Fibroblast of skin of back (primary cell): ENCODE measurements at regions not wholly inside any gene's neighbourhood (a gene's known extent, or its start where the extent isn't known, plus 50 kb on each side); places are given as distances from the start of the nearest gene placed in this dataset.

Experiments
- DNase-seq: peaks from one replicate; pipeline ENCODE4 v3.0.0-alpha.2; 2013

- DNase-seq: no peak
Measured at GRCh38 chr7:70907259-70908247, 224.4 kb upstream of the GALNT17 start.

- no peak for DNase-seq
Measured at GRCh38 chr7:70913924-70914323, 218.0 kb upstream of the GALNT17 start.

GRCh38 chr7:70915067-70915466 is 216.9 kb upstream of the GALNT17 start:
- DNase-seq: no peak

- DNase-seq: no peak
Measured at GRCh38 chr7:70919481-70920073, 212.4 kb upstream of the GALNT17 start.

- DNase-seq: no peak
Measured at GRCh38 chr7:70920876-70921275, 211.1 kb upstream of the GALNT17 start.

GRCh38 chr7:70923181-70923845 is 208.6 kb upstream of the GALNT17 start:
- DNase-seq: peak; percentile 29

GRCh38 chr7:70925411-70926115 is 206.4 kb upstream of the GALNT17 start:
- DNase-seq: no peak

GRCh38 chr7:70926666-70927065 is 205.3 kb upstream of the GALNT17 start:
- no peak for DNase-seq

- no peak for DNase-seq
Measured at GRCh38 chr7:70935311-70935710, 196.6 kb upstream of the GALNT17 start.

- no peak for DNase-seq
Measured at GRCh38 chr7:70935854-70936253, 196.1 kb upstream of the GALNT17 start.

- no peak for DNase-seq
Measured at GRCh38 chr7:70937424-70937823, 194.5 kb upstream of the GALNT17 start.

- DNase-seq: no peak
Measured at GRCh38 chr7:70940597-70940996, 191.3 kb upstream of the GALNT17 start.

GRCh38 chr7:70942791-70943190 is 189.2 kb upstream of the GALNT17 start:
- DNase-seq: no peak

- DNase-seq: no peak
Measured at GRCh38 chr7:70944516-70944915, 187.4 kb upstream of the GALNT17 start.

GRCh38 chr7:70947181-70947580 is 184.8 kb upstream of the GALNT17 start:
- DNase-seq: no peak

- no peak for DNase-seq
Measured at GRCh38 chr7:70949862-70950261, 182.1 kb upstream of the GALNT17 start.

GRCh38 chr7:70951271-70951962 is 180.5 kb upstream of the GALNT17 start:
- no peak for DNase-seq

GRCh38 chr7:70952311-70952710 is 179.6 kb upstream of the GALNT17 start:
- DNase-seq: no peak

- no peak for DNase-seq
Measured at GRCh38 chr7:70953331-70953741, 178.6 kb upstream of the GALNT17 start.

- DNase-seq: no peak
Measured at GRCh38 chr7:70953796-70954195, 178.1 kb upstream of the GALNT17 start.

- no peak for DNase-seq
Measured at GRCh38 chr7:70972693-70973092, 159.3 kb upstream of the GALNT17 start.

- DNase-seq: no peak
Measured at GRCh38 chr7:70975754-70976153, 156.2 kb upstream of the GALNT17 start.
